ENCODE measurements at regions not wholly inside any gene's neighbourhood (a gene's known extent, or its start where the extent isn't known, plus 50 kb on each side); places are given as distances from the start of the nearest gene placed in this dataset.

DNA sequence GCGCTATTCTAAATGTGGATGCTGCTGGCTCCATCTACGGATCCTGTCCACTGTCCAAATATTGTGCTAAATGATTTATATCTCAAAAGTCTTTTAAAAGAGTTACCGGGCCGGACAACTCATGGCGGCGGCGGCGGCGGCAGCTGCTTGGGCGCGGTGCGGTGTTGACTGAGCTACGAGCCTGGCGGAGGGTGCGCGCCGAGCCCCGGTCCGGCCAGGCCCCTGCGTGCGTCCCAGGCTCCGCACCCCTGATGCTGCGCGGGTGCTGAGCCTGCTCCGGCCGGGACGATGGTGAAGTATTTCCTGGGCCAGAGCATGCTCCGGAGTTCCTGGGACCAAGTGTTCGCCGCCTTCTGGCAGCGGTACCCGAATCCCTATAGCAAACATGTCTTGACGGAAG, 303.4 kb downstream of the CENPW start:
- Histone ChIP-seq H4K20me1 (ENCODE audit: low read length) (no peaks in the 10 kb centered on the region), H3K9me2 (replicated peaks; ENCODE audit: low read length) (no peaks in the 10 kb centered on the region), H3K4me2 (ENCODE audit: low read length) (no peak overlapping the region), H3K9ac (ENCODE audit: low read length) (no peak overlapping the region), H3K27me3 (ENCODE audit: low read length) (no peaks in the 10 kb centered on the region), H3K4me1 (ENCODE audit: insufficient read depth, low read length) (no peaks in the 10 kb centered on the region), H2AFZ (ENCODE audit: low read length) (no peak overlapping the region), H3K36me3 (ENCODE audit: low read depth, low read length) (no peaks in the 10 kb centered on the region), H3K9me3 (ENCODE audit: low read length) (no peaks in the 10 kb centered on the region), H3K79me2 (ENCODE audit: low read length) (no peaks in the 10 kb centered on the region), H3K4me3 (ENCODE audit: low read length) (no peak overlapping the region), H3K27ac (ENCODE audit: low read length) (no peak overlapping the region), H3F3A (ENCODE audit: low read length, unreplicated experiment) (no peaks in the 10 kb centered on the region)
- intact Hi-C loops (cut with micrococcal nuclease) = no loop called here
- no TSS peak for BruUV-seq (replicated peaks)
- TF ChIP-seq CTCF (conservative IDR thresholded peaks at IDR 0.05; ENCODE audit: low read depth, low read length) (no peak), EZH2 (IDR thresholded peaks at IDR 0.05; ENCODE audit: low read length, unreplicated experiment) (no peak), EZH2phosphoT487 (IDR thresholded peaks at IDR 0.05; ENCODE audit: borderline replicate concordance, low read length) (no peak)
- POLR2A ChIA-PET (ENCODE audit: unreplicated experiment) = no interaction called here
- DNase-seq (no peak), ATAC-seq (no peak)
- CTCF ChIA-PET = no interaction called here

GRCh38 chr6:126650931-126651330, 311.0 kb downstream of the CENPW start:
- ChIA-PET POLR2A (ENCODE audit: unreplicated experiment) (no interaction called here), CTCF (no interaction called here)
- Histone ChIP-seq H2AFZ (ENCODE audit: low read length) (no peak overlapping the region), H3K9ac (ENCODE audit: low read length) (no peak overlapping the region), H3K79me2 (ENCODE audit: low read length) (no peaks in the 10 kb centered on the region), H3K36me3 (ENCODE audit: low read depth, low read length) (no peaks in the 10 kb centered on the region), H3K27ac (ENCODE audit: low read length) (no peak overlapping the region), H3F3A (ENCODE audit: low read length, unreplicated experiment) (no peaks in the 10 kb centered on the region), H3K4me2 (ENCODE audit: low read length) (no peak overlapping the region), H3K4me3 (ENCODE audit: low read length) (no peak overlapping the region), H3K9me3 (ENCODE audit: low read length) (no peaks in the 10 kb centered on the region), H4K20me1 (ENCODE audit: low read length) (no peaks in the 10 kb centered on the region), H3K9me2 (replicated peaks; ENCODE audit: low read length) (no peaks in the 10 kb centered on the region), H3K4me1 (ENCODE audit: insufficient read depth, low read length) (no peaks in the 10 kb centered on the region), H3K27me3 (ENCODE audit: low read length) (no peaks in the 10 kb centered on the region)
- BruUV-seq (replicated peaks) = no TSS peak
- no peak for DNase-seq
- no peak for TF ChIP-seq EZH2 (IDR thresholded peaks at IDR 0.05; ENCODE audit: low read length, unreplicated experiment)
- no peak for TF ChIP-seq CTCF (conservative IDR thresholded peaks at IDR 0.05; ENCODE audit: low read depth, low read length)
- TF ChIP-seq EZH2phosphoT487 (IDR thresholded peaks at IDR 0.05; ENCODE audit: borderline replicate concordance, low read length) = no peak
- no peak for ATAC-seq
- intact Hi-C loops (cut with micrococcal nuclease) = loop anchor here (10.0 kb wide), 1 partner anchor 616 kb away; no protein-coding TSS in a partner anchor

DNA sequence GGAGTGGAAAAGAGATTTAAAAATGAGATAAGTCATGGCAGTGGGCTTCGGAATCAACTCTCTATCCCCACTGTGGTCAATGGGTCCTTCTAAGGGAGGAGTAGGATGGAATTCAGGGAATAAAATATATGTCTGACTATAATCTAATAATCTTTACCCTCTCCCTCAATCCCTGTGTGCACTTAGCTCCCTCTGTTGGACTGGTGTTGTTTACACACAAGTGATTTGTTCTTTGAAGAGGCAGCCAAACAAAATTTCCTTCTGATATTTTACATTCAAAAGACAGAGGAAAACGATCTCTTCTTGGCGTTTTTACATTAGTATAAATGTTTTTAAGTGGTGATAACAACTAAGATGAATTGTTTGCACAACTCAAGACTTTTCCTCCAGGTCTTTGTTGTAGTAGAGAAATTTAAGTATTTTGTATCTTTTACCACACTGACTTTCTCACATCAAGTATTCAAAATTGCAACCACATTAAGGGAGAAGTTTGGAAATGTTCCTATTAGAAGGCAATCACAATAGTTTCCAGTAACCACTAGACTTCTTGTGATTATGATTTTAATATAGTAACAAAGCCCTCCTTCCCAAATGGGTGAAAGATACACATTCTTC, 317.8 kb downstream of the CENPW start:
- Histone ChIP-seq H3K4me3 (ENCODE audit: low read length) (no peak overlapping the region), H4K20me1 (ENCODE audit: low read length) (no peaks in the 10 kb centered on the region), H3K79me2 (ENCODE audit: low read length) (no peaks in the 10 kb centered on the region), H3F3A (ENCODE audit: low read length, unreplicated experiment) (no peaks in the 10 kb centered on the region), H3K36me3 (ENCODE audit: low read depth, low read length) (no peaks in the 10 kb centered on the region), H3K9me2 (replicated peaks; ENCODE audit: low read length) (no peaks in the 10 kb centered on the region), H2AFZ (ENCODE audit: low read length) (no peak overlapping the region), H3K4me2 (ENCODE audit: low read length) (no peak overlapping the region), H3K27ac (ENCODE audit: low read length) (no peak overlapping the region), H3K9ac (ENCODE audit: low read length) (no peak overlapping the region), H3K27me3 (ENCODE audit: low read length) (no peaks in the 10 kb centered on the region), H3K4me1 (ENCODE audit: insufficient read depth, low read length) (no peaks in the 10 kb centered on the region), H3K9me3 (ENCODE audit: low read length) (no peaks in the 10 kb centered on the region)
- DNase-seq = peak; percentile 58
- ChIA-PET CTCF (interaction anchor here (0.7 kb wide), 1 partner anchor 617 kb away, joined by 4 read pairs; no protein-coding TSS in a partner anchor), POLR2A (ENCODE audit: unreplicated experiment) (no interaction called here)
- TF ChIP-seq CTCF (conservative IDR thresholded peaks at IDR 0.05; ENCODE audit: low read depth, low read length) = peak; percentile 68
- no peak for TF ChIP-seq EZH2 (IDR thresholded peaks at IDR 0.05; ENCODE audit: low read length, unreplicated experiment)
- no peak for TF ChIP-seq EZH2phosphoT487 (IDR thresholded peaks at IDR 0.05; ENCODE audit: borderline replicate concordance, low read length)
- ATAC-seq = peak; percentile 43; the same call in 1 of the 2 replicates
- intact Hi-C loops (cut with micrococcal nuclease) = loop anchor here (1.0 to 10.0 kb wide), 4 partner anchors 296 to 623 kb away; no protein-coding TSS in a partner anchor
- BruUV-seq (replicated peaks) = no TSS peak
